Kidney capillary endothelial cell (primary cell): ENCODE measurements at regions not wholly inside any gene's neighbourhood (a gene's known extent, or its start where the extent isn't known, plus 50 kb on each side); places are given as distances from the start of the nearest gene placed in this dataset.
A peak's percentile ranks its signal among the peaks of the same experiment; 100 is the strongest.

Experiments used
- DNase-seq: peaks from one replicate; pipeline ENCODE4 v3.0.0-alpha.2; 2018; ENCODE audit warnings: low spot score

- no peak for DNase-seq
Measured at GRCh38 chr4:107248571-107248970, 212.5 kb upstream of the DKK2 start.

GRCh38 chr4:107247738-107248137 lies 211.6 kb upstream of the DKK2 start:
- DNase-seq = no peak

DNA sequence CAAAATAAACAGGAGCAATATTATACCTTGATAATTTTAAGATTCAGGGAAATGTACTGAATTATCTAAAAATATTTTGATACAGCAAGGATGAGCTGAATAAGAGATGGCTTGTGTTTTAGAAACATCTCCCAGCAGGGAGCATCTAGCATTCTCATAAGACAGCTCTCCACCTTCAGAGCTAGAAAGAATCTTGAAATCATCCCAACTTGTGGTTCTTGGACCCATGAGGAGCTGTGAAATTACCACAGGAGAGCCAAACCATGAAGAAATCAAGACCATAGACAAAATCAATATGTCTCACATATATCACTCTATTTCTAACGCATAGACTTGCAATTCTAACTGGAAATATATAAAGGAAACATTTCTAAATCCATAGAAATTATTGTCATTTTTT lies 210.6 kb upstream of the DKK2 start:
- no peak for DNase-seq

DNA sequence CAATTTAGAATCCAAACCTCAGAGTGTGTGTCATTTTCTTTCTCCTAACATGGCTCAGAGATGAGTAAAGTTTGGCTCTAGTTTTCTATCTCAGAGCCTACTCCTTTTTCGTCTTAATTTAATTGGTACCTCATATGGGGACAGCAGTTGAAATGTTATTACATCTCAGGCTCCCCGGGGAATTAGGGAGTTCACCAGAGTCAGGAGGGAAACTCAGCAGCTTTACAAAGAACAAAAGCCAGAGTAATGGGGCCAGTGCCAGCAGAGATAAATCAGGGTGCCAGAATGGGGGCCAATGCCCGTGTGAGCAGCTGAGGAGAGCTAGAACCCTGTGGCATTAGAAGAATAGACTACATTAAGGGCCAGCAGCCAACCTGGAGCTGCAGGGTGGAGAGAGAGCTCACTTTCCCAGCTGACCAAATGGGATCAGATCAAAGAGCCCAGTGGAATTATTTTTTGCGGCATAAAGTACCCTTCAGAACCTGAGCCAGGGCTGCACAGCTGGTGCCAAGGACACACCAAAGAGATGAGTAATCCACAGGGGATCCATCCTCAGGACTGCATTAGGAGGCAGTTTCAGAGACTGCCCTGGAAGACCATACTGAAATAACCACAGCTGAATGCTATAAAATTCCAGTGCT lies 207.1 kb upstream of the DKK2 start:
- DNase-seq = no peak

DNA sequence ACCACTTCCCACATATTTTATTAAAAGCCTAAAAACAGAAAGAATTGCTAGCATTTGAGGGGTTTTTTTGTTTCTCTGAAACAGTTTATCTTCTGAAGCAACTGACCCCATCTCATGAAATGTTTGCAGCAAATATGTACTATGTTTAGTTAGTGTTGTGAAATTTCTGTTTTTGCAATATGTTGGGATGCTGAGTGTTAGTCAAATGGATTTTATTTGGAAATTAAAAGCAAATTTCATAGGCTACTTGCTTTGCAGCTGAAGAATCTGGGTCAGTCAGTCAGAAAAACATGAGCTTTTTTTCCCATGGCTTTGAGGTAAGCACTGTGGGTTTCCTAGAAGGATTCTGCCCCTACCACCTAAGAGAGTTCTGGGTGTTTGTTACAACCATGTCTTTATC lies 184.9 kb upstream of the DKK2 start:
- DNase-seq = no peak

DNA sequence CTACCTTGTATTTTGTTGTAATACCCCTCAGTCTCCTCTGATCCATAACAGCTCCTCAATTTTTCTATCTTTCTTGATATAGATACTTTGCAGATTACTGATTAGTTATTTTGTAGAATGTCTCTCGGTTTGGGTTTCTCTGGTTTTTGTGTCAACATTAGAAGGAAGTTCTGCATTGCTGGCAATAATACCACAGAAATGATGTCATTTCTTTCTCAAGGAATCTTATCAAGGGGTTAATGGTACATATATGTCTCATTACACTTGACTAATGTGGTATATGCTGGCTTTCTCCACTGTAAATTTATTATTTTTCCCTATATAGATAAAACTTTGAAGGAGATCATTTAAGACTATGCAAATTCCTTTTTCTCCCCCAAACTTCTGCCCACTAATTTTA lies 183.6 kb upstream of the DKK2 start:
- no peak for DNase-seq

DNA sequence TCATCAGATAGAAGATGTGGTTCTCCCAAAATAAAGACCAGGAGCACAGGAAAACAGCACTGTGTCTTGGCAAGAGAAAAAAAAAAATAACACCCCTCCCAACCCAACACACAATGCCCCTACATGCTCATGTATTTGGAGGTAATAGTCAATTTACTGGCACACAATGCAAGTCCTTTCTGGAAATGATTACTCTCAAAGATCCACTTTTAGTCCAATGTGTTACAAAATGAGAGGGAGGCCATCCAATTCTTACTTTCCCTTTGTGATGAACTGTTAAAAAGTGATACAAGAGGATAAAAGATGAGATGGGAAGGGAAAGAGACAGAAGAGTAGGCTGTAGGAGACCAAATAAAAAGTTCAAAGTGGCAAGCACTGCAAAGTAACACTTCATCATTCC lies 180.3 kb upstream of the DKK2 start:
- DNase-seq = no peak

DNA sequence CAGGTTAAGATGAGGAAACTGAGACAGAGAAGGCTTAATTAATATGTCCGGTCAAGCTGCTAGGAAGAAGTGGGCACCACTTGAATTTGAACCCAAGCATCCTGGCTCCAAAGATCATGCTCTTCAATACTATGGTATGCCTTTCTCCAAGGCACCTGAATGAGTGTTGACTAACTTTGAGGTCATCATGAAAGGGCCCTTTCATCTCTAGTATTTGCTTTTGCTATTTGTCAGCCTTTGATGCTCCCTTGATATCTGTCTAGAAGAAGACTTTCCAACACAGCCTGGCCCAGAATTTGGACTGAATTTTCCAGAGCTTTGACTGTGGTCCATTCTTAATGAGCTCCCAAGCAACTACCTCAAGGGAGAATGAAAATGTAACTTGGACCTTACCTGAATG lies 179.1 kb upstream of the DKK2 start:
- DNase-seq = no peak

GRCh38 chr4:107213880-107214279 lies 177.8 kb upstream of the DKK2 start:
- DNase-seq = no peak

- no peak for DNase-seq
Measured at GRCh38 chr4:107213410-107213809, 177.3 kb upstream of the DKK2 start.

DNA sequence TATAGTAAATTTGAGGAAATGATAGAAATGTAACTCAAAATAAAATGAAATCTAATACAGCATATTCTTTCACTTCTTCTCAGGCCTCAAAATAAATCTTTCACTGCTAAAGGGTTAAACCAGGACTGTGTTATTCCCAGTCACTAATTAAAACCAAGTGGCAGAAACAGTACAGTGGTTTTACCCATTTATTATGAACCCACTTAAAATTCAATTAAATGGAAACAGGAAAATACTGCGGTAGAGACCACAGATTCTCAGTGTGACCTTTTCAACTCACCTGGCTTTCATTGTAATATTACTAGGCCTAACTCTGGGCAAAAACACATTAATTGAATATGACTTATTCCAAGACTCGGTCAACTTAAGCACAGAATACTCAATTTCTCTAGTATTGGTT lies 176.5 kb upstream of the DKK2 start:
- no peak for DNase-seq

DNA sequence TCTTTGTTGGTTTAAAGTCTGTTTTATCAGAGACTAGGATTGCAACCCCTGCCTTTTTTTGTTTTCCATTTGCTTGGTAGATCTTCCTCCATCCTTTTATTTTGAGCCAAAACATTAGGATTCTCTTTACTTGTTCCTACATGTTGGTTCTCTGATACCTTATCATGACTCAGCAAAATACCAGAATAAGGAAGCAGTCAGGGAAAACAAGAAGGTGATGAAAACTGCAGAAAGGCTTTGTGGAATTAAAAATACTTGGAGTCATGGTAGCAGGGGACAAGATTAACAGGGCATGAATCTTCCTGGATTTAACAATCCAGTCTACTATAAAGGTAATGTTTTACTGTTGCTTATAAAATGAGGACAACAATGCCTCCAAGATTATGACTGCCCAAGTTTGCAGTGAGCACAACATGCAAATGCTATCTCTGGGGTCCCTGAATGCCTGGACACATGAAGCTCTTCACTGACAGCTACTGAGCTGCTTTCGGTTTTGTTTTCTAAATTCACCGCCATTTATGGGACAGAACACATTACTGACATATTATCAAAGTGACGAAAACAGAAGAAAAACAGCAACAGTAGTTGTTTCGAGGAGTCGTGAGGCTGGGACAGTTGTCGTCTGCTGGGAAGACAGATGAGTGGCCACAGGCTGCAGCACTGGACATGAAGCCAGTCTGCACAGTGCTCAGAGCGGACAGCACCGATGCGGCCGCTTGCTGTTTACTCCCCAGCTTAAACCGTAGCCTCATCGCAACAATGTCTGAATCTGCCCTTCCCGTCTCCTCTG lies 174.5 kb upstream of the DKK2 start:
- DNase-seq = no peak

- no peak for DNase-seq
Measured at GRCh38 chr4:107203733-107204132, 167.6 kb upstream of the DKK2 start.

DNA sequence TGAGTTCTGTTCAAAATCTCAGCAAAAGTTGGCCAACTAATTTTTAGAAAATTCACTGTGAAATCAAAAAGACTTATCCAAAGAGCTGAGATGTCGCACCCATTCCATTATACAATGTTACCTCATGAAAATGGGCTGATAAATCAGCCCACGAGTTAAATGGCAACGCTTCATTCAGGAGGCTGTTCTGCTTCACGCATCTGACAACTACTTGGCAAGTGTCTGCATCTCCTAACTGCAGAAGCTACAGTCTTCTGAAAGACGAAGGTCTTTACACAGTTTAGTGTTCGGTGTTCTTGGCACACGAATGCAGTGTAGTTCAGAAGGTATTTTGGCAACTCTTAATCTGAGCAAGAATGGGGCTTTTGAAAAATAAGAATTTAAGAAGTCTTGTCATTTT lies 166.6 kb upstream of the DKK2 start:
- DNase-seq = no peak

DNA sequence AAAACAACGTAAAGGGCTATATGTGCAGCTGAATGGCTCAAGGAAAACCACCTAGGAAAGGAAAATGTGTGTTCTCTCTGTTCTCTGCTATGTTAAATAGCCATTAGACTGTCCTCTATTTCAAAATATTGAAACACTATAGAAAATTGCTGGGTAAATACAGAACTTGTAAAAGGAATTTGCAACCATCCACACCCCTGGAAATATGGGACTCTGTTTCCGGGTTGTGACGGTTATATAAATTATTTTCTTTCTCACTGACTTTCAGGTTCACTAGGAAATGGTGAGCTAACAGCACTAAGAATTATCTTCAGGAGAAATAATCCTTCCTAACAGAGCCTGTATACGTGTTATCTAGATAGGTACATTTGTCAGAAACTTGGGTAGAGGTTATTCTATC lies 161.0 kb upstream of the DKK2 start:
- no peak for DNase-seq

DNA sequence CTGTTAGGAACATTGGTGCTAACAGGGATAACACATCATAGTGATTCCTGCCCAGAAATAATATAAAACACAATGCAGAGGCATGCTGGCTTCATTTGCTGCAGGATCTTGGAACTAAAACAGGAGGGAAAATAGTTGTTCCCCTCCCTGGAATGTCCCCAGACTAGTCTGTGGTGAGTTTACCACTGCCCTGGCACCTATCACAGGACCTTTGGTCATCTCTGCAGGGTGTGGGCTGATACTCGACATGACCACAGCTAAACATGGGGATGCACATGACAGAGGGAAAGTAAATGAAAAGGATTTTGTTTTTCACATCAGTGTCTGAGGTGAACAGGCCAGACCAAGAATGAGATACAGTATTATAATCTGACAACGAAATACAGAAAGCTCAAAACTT lies 160.2 kb upstream of the DKK2 start:
- no peak for DNase-seq

- DNase-seq = no peak
Measured at GRCh38 chr4:107194005-107194404, 157.9 kb upstream of the DKK2 start.

- DNase-seq = no peak
Measured at GRCh38 chr4:107192601-107193000, 156.5 kb upstream of the DKK2 start.

GRCh38 chr4:107187091-107187490 lies 151.0 kb upstream of the DKK2 start:
- no peak for DNase-seq

- DNase-seq = peak; percentile 75
Measured at GRCh38 chr4:107183155-107183774, 147.2 kb upstream of the DKK2 start.

DNA sequence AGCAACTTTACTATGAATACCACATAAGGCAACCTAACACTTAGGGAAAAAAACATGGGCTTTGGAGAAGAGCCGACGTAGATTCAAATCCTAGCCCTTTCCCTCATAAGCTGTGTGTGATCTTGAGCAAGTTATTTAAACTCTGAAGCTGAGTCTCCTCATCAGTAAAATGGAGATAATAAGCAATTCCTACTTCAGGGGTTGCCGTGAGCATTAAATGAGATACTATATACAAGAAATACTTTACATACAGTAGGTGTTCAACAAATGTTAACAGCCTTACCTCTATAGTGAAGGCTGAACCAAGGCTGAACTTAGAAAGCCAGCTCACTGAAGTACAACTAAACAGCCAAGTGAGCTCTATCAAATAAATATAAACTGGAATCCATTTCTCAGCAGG lies 146.2 kb upstream of the DKK2 start:
- no peak for DNase-seq

- no peak for DNase-seq
Measured at GRCh38 chr4:107166873-107167450, 130.8 kb upstream of the DKK2 start.

DNA sequence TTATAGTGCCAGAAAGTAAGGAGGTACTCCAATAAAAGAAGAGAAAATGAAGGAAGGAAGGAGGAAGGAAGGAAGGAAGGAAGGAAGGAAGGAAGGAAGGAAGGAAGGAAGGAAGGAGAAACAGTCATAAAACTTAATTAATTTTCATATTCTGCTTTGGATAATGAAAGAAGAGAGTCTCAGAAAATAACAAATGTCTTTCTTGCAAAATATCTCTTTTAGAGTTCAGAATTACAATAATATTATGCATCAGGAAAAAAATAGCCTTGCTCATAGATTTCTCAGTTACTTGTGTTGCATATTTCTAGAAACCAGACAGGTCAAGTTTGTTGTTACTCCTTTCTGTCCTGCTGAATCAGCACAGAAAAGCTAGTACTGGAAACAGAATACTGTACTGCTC lies 130.1 kb upstream of the DKK2 start:
- DNase-seq = no peak
